Subcutaneous abdominal adipose tissue (tissue), 5 donors: ENCODE measurements at regions not wholly inside any gene's neighbourhood (a gene's known extent, or its start where the extent isn't known, plus 50 kb on each side); places are given as distances from the start of the nearest gene placed in this dataset.

ENCODE experiments used
- H3K27ac ChIP-seq: one replicate; pipeline ENCODE4 v1.7.0; 2013; ENCODE audit warnings: low read depth, mild to moderate bottlenecking, inconsistent platforms, low read length, moderate library complexity
- H3K27me3 ChIP-seq, 5 donors: one replicate each; pipeline ENCODE4 v1.7.0; 2013; ENCODE audit warnings: low read length in 5 of 5, inconsistent platforms in 1 of 5; ENCODE audit not compliant: control insufficient read depth in 5 of 5, insufficient read depth in 4 of 5
- H3K36me3 ChIP-seq, 5 donors: one replicate each; pipeline ENCODE4 v1.7.0; 2013; ENCODE audit warnings: low read length in 5 of 5; ENCODE audit not compliant: control insufficient read depth in 5 of 5, insufficient read depth in 5 of 5
- H3K4me1 ChIP-seq, 5 donors: one replicate each; pipeline ENCODE4 v1.7.0; 2013; ENCODE audit warnings: low read length in 5 of 5, mild to moderate bottlenecking in 3 of 5, moderate library complexity in 1 of 5; ENCODE audit not compliant: control insufficient read depth in 5 of 5, insufficient read depth in 5 of 5
- H3K4me3 ChIP-seq, 5 donors: one replicate each; pipeline ENCODE4 v1.7.0; 2013; ENCODE audit warnings: low read length in 5 of 5, low read depth in 1 of 5
- H3K9ac ChIP-seq, 5 donors: one replicate each; pipeline ENCODE4 v1.7.0; 2013; ENCODE audit warnings: low read length in 5 of 5, mild to moderate bottlenecking in 4 of 5, moderate library complexity in 3 of 5
- H3K9me3 ChIP-seq, 5 donors: one replicate each; pipeline ENCODE4 v1.7.0; 2013; ENCODE audit warnings: low read length in 5 of 5; ENCODE audit not compliant: control insufficient read depth in 5 of 5
- donor health status: healthy.
- donor health status: healthy.
- donor health status: healthy.
- donor health status: healthy.
- donor health status: healthy.

DNA sequence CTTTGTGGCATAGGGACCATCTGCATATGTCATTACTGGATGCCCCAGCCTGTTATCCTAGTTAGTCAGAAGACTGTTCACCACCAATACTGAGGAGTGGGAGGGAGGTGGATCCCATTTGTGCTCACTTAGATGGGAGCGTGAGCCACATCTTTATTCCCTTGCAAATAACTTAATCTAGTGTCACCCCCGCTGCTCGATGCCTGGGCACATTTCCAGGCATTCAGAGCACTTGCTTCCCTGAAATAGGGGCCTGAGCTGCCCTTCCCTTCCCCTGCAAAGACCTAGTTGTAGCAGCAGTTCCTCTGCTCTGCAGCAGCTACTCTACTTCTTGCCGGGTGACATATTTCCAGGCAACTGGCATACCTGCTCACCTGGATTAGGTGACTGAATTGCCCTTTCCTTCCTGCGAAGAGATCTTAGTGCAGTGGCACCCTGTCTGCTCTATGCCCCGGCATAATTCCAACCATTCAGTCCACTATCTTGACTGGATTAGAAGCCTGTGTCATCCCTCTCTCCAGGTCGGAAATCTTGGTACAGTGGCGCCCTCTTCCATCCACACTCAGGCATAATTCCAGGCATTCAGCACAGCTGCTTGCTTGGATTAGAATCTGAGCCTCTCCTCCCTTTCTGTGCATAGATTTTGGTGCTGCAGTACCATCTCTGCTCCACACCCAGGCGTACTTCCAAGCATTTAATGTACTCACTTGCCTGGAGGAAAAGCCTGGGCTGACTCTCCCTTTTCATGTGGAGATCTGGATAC lies 1389.1 kb upstream of the TMEFF2 start:
- no peaks in the 10 kb centered on the region for H3K4me1 ChIP-seq
- H3K27me3 ChIP-seq = no peaks in the 10 kb centered on the region
- peaks cover 0 to 2% (median 0%) of the 10 kb centered on the region in 5 donors for H3K9me3 ChIP-seq
- no peak overlapping the region for H3K27ac ChIP-seq
- H3K36me3 ChIP-seq = no peaks in the 10 kb centered on the region
- no peak overlapping the region for H3K4me3 ChIP-seq
- no peak overlapping the region for H3K9ac ChIP-seq

DNA sequence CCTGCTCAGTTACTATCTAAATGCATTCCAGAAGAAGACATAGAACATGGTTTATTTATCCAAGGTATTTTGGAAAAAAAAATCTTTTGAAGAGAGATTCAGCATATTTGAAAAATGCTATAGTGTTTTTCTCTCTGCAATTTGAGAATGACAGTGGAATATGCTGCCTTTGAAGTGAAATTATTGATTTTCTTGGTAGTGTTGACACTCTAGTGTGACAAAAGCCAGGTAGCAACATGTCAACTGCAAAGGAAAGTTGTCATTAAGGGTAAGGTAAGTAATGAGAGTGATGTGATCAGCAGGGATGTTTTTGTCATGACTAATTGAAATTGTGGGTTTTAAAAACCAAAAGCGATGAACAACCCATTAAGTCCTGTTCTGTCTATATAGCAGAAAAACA lies 1387.1 kb upstream of the TMEFF2 start:
- Histone ChIP-seq H3K9me3 (peaks cover 0 to 2% (median 0%) of the 10 kb centered on the region in 5 donors), H3K36me3 (no peaks in the 10 kb centered on the region), H3K27me3 (no peaks in the 10 kb centered on the region), H3K4me1 (no peaks in the 10 kb centered on the region), H3K27ac (no peak overlapping the region), H3K4me3 (no peak overlapping the region), H3K9ac (no peak overlapping the region)

DNA sequence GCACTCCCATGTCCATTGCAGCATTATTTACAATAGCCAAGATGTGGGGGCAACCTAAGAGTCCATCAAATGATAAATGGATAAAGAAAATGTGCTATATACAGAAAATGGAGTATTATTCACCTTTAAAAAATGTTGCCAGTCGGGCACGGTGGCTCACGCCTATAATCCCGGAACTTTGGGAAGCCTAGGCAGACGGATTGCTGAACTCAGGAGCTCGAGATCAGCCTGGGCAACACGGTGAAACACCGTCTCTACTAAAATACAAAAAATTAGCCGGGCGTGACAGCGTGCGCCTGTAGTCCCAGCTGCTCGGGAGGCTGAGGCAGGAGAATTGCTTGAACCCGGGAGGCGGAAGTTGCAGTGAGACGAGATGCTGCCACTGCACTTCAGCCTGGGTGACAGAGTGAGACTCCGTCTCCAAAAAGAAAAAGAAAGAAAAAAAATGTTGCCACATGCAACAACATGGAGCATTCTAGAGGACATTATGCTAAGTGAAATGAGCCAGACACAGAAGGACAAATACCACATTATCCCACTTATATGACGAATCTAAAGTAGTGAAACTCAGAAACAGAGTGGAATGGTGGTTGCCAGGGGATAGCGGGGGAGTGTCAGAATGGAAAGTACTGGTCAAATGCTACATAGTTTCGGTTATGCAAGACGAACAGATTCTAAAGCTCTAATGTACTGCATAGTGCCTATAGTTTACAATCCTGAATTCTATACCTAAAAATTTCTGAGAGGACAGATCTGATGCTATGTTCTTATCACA lies 1385.6 kb upstream of the TMEFF2 start:
- Histone ChIP-seq H3K36me3 (no peaks in the 10 kb centered on the region), H3K9me3 (peaks cover 0 to 2% (median 0%) of the 10 kb centered on the region in 5 donors), H3K9ac (no peak overlapping the region), H3K27me3 (no peaks in the 10 kb centered on the region), H3K27ac (no peak overlapping the region), H3K4me1 (no peaks in the 10 kb centered on the region), H3K4me3 (no peak overlapping the region)

DNA sequence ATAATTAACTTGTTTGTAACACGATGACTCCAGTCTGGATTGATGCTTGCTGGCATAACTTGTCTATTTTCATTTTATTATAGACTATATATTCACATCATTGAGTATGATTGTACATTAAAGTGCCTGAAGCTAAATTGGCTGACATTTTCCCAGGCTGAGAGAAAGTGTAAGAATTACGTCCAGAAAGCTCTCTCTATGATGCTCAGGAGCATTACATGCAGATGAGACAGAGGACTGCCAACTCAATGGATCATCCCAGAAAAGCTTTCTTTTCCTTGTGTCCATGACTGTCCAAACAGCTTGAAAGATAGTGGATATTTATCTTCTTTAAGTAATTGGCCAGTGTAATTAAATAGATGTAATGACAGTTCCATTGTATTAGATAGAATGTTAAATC lies 1372.2 kb upstream of the TMEFF2 start:
- H3K4me3 ChIP-seq = no peak overlapping the region
- H3K36me3 ChIP-seq = no peaks in the 10 kb centered on the region
- H3K4me1 ChIP-seq = no peaks in the 10 kb centered on the region
- no peaks in the 10 kb centered on the region for H3K9me3 ChIP-seq
- H3K27me3 ChIP-seq = no peaks in the 10 kb centered on the region
- no peak overlapping the region for H3K27ac ChIP-seq
- H3K9ac ChIP-seq = no peak overlapping the region

DNA sequence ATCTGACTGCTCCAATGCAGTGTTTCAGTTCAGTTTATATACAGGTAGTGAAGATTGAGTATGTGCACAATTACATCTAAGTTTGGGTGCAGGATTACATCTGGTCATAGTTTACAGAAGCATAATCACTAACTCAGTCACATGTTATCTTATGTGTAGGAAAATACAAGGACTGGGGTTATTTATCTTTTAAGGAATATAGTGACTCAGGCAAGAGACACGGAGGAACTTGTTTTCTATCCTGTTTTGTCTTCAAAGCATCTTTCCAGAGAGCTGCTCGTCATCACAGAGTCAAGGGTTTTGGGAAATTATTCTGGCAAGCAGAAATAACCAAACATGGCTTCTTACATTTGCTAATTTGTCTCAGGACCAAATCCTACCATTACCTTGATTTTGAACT lies 1371.5 kb upstream of the TMEFF2 start:
- H3K27ac ChIP-seq = no peak overlapping the region
- no peaks in the 10 kb centered on the region for H3K27me3 ChIP-seq
- H3K9me3 ChIP-seq = no peaks in the 10 kb centered on the region
- H3K36me3 ChIP-seq = no peaks in the 10 kb centered on the region
- no peak overlapping the region for H3K9ac ChIP-seq
- H3K4me3 ChIP-seq = no peak overlapping the region
- no peaks in the 10 kb centered on the region for H3K4me1 ChIP-seq

DNA sequence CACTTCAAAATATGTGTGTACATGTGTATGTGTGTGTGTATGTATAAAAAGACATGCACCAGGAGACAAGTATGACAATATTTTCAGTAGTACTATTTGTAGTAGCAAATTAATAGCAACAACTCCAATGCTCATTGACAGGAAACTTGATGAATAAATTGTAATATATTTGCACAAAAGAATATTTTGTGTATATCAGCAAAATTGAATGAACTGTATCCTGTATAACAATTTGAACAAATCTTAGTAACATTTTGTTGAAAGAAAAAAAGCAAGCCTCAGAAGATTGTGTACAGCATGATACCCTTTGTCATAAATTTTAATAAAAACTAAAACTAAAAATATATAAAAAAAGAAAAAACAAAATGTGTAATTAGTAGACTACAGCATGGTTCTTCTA lies 1367.3 kb upstream of the TMEFF2 start:
- no peaks in the 10 kb centered on the region for H3K4me1 ChIP-seq
- H3K27me3 ChIP-seq = peaks cover 0 to 4% (median 0%) of the 10 kb centered on the region in 5 donors

DNA sequence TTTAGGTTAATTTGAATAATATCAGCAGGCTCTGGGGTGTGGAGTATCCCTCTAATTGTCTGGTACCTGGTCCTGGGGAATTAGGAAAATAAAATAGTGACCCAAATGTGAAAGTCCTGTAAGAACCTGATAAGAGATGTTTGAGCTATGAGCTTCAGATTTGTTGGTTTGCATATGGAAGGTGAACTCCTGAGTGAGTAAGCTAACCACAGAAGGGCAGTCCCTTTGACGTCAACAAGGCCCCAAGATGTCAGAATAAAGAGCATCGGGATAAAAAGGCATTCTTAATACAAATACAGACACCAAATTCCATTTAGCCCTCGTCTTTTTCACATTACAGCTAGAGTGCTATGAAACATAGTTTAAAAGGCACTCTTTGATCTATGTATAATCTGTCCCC lies 1366.3 kb upstream of the TMEFF2 start:
- Histone ChIP-seq H3K27me3 (peaks cover 0 to 4% (median 0%) of the 10 kb centered on the region in 5 donors), H3K9me3 (no peaks in the 10 kb centered on the region), H3K4me3 (no peak overlapping the region), H3K9ac (no peak overlapping the region), H3K27ac (no peak overlapping the region), H3K36me3 (no peaks in the 10 kb centered on the region), H3K4me1 (no peaks in the 10 kb centered on the region)

More for the DNA sequence above, 1367.3 kb upstream of the TMEFF2 start:
- Histone ChIP-seq H3K9ac (no peak overlapping the region), H3K4me3 (no peak overlapping the region), H3K9me3 (no peaks in the 10 kb centered on the region), H3K36me3 (no peaks in the 10 kb centered on the region), H3K27ac (no peak overlapping the region)

DNA sequence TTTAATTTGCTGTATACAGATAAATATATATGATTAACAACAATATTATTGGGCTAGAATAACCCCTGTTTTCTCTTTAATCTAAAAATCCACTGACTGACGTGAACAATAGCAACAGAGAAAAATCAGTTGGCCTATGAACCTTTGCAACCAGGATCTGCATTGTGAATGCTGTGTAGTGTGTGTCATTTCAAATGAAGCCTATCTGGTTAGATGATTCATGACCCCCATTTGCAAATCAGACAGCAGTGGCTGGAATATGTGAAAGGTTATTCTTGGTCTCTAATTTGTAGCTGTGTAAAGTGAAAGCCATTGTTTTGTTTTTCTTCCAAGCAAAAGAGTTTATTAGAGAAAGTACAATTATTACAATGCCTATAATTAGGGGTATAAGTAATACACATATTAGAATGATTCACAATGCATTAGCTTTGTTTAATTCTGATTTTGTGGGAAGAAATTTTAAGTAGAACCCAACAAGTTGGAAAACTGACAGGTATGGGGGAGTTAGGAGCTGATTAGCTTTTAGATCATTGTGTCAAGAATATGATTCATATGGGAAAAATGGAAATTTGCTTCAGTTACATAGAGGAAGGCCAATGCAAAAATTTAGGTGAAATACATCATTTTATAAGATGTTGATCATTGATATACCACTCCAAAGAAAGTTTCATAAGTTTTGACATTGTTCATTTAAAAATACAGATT lies 1362.2 kb upstream of the TMEFF2 start:
- no peaks in the 10 kb centered on the region for H3K36me3 ChIP-seq
- H3K9ac ChIP-seq = no peak overlapping the region
- H3K4me1 ChIP-seq = no peaks in the 10 kb centered on the region
- peaks cover 0 to 4% (median 0%) of the 10 kb centered on the region in 5 donors for H3K27me3 ChIP-seq
- no peak overlapping the region for H3K27ac ChIP-seq
- H3K4me3 ChIP-seq = no peak overlapping the region
- H3K9me3 ChIP-seq = no peaks in the 10 kb centered on the region

DNA sequence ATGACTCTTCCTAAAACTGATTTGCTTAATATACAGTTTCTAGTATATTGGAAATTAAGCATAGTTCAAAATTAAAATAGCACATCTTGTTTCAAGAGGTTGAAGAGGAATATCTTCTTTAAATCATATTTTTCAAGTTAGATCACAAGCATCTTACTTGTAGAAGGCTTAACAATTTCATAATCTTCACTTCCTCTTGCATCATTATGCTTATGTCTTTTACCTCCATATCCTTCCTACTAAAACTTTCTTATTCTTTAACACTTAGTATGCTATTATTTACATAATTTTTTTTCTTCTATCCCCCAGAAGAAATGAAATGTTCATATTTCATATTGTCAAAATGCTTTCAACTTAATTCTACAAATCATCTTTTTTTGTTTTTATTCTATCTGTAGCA lies 1354.9 kb upstream of the TMEFF2 start:
- Histone ChIP-seq H3K4me3 (no peak overlapping the region), H3K36me3 (no peaks in the 10 kb centered on the region), H3K9ac (no peak overlapping the region), H3K4me1 (no peaks in the 10 kb centered on the region), H3K27ac (no peak overlapping the region), H3K9me3 (peaks cover 0 to 9% (median 3%) of the 10 kb centered on the region in 5 donors), H3K27me3 (no peaks in the 10 kb centered on the region)

DNA sequence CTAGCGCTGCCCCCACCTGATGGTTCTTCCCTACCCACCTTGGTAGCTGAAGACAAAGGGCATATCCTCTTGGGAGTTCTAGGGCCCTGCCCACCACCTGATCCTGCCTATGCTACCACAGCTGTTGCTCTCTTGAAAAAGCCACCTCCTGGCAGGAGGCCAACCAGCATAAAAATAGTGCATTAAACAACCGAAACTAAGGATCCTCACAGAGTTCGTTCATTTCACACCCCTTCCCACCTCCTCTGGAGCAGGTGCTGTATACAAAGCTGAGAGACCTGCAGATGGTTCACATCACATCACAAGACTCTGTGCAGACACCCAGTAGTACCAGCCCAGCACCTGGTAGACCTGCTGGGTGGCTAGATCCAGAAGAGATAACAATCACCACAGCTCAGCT lies 1348.0 kb upstream of the TMEFF2 start:
- H3K4me3 ChIP-seq = no peak overlapping the region
- peaks cover 0 to 8% (median 0%) of the 10 kb centered on the region in 5 donors for H3K9me3 ChIP-seq
- no peaks in the 10 kb centered on the region for H3K4me1 ChIP-seq
- no peaks in the 10 kb centered on the region for H3K36me3 ChIP-seq
- H3K27me3 ChIP-seq = no peaks in the 10 kb centered on the region
- H3K27ac ChIP-seq = no peak overlapping the region
- H3K9ac ChIP-seq = no peak overlapping the region
